Activated CD4-positive, alpha-beta T cell treated with anti-CD3 and anti-CD28 coated beads, Interleukin-10, Interleukin-2, amounts not matched to agents 100 ng/mL and 50 ng/mL, durations not matched to agents 16 hours and 8 hours (primary cell): ENCODE measurements at regions not wholly inside any gene's neighbourhood (a gene's known extent, or its start where the extent isn't known, plus 50 kb on each side); places are given as distances from the start of the nearest gene placed in this dataset.

Experiments used
- DNase-seq: peaks from one replicate; pipeline ENCODE4 v3.0.0-alpha.2; 2020

DNA sequence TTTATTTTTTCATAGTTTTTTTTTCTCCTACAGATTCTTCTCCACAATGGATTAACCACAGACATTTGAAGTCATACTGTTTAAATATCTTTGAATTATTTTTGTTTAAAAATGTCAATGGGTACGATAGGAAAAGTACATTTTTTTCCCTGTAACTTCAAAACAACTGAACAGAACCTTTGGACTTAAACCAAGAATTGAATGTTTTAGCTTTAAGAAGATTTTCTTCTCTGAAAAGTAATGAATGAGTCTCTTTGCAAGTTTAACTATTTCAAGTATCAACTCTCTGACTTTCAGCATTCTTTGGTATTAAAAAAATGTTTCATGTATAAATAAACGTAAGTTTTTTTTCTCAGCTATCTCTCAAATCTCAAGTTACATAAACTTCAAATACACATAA, 364.3 kb downstream of the FBXO8 start:
- no peak for DNase-seq

DNA sequence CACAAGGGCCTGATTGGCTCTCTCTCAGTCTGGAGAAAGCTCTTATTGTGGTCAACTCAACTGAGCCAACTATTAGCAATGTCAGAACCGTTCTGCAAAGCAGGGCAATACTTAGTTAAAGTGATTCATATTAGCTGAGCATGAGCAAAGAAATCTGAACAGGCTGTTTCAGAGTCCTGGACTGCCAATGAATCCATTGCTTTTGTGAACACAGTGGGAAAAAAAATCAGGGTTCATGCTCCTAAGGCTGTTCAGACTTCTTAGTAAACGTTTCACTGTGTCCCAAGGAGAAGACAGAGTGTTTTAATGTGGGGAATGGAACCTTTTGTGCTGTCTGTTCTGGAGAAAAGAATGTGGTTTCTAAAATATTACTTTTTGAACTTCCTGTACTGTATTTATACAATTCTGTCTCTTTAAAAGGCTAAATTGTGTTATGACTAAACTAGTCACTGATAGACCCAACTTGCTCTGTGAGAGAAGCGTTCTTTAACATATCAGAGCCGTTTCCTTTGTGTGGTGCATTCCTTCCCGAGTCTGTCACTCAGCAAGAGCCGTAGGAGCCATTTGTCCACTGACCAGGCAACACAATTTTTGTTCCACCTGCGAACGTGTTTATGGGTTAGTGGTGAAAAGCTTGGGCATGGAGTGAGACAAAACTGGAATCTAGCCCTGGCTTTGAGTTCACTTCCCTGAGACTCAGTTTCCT, 366.1 kb downstream of the FBXO8 start:
- no peak for DNase-seq

DNA sequence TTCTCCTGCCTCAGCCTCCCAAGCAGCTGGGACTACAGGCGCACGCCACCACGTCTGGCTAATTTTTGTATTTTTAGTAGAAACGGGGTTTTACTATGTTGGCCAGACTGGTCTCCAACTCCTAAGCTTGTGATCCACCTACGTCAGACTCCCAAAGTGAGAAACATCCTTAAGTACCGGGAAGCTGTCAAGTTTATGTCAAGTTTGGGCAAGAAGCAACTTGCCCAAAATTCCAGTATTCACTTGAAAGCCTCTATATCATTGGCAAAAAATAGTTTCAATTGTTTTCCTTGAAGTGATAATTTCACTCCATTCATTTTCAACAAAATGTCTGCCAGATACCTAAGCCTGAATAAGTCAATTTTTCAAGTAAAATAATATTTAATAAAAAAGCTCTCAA, 370.0 kb downstream of the FBXO8 start:
- DNase-seq: no peak

DNA sequence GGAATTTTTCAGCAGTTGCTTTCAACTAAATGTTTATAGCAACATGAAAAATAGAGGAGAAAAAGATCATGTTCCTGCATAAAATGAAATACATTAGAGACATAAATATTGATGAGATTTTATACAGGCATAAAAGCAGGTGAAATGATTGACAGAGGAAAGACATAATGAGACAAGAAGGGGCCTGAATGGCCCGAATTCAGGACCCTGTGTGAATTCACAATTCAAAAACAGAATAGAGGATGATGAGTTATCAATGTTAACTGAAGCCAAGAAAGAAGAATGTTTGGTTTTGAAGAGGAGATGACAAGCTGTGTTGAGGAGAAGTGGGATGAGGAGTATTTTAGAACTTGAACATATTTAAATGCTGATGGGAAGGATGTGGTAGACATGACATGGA, 371.1 kb downstream of the FBXO8 start:
- no peak for DNase-seq

DNA sequence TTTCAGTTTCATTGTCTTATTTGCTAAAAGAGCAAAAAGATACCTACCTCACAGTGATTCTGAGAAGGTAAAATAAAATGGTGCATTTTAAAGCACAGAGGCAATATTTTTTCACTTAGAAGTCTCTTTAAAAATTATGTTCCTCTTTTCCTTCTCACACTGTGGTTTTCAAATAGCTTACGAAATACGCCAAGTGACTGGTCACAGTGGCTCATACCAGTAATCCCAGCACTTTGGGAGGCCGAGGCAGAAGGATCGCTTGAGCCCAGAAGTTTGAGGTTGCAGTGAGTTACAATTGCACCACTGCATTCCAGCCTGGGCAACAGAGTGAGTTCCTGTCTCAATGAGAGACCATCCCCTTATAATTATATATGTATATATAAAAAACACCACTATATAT, 372.6 kb downstream of the FBXO8 start:
- no peak for DNase-seq

DNA sequence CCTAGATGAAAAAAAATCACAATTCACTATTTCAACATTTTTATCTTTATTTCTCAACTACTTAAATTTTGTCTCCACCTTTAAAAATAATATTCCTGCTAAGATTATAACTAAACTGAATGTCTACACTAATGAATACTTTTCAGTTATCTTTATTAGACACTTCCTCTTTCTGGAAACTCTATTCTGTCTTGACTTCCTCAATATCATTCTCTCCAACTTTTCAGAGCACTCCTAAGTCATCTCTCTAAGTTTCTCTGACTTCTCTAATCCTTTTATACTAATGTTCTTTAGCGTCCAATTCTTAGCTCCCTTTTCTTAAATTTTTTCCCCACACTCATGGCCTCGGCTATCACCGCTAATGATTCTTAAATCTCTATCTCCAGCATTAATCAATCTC, 374.2 kb downstream of the FBXO8 start:
- DNase-seq: no peak

DNA sequence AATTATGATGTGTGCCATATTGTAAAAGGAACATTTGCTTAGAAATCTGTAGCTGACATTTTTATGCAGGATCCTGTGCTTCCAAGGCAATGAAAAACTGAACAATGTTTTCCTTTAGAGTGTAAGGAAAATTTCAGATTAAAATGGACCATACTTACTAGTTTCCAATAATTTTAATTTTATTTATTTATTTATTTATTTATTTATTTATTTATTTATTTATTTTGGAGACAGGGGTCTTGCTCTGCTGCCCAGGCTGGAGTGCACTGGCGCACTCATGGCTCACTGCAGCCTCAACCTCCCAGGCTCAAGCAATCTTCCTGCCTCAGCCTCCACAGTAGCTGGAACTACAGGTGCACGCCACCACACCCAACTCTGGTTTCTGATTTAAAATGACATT, 369.8 kb upstream of the HAND2 start:
- DNase-seq: no peak

DNA sequence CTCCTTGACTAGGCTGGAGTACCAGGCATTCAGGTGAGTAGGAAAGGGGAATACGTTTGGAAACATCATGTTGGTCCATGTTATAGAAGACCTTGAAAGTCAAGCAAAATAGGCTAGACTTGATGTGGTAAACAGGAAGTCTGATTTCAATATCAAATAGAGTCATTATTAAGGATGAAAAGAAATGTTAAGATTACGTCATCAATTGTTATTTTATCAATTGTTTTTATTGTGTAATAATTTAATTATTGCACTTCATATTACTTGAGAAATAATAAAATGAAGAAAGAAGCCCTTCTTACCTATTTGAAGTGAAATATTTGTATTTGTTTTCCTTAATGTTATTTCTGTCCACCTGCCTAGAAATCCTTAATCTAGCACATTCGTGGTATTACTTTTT, 361.0 kb upstream of the HAND2 start:
- no peak for DNase-seq

DNA sequence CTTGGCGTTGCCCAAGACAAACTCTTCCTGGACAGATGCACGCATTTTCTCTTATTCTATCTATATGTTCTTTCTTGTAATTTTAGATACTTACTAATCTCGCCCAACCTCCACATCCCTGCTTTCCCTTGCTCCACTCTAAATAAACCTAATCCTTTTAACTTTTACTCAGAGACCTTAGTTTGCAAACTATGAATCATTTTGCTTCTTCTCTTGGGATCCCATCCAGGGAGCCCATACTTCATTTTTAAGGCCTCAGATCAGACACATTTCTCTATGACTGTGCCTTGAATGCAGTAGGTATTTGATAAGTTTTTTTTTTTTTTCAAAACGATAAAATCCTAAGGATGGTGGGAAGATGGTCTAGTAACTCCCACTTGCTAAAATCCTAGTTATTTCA, 353.8 kb upstream of the HAND2 start:
- no peak for DNase-seq

DNA sequence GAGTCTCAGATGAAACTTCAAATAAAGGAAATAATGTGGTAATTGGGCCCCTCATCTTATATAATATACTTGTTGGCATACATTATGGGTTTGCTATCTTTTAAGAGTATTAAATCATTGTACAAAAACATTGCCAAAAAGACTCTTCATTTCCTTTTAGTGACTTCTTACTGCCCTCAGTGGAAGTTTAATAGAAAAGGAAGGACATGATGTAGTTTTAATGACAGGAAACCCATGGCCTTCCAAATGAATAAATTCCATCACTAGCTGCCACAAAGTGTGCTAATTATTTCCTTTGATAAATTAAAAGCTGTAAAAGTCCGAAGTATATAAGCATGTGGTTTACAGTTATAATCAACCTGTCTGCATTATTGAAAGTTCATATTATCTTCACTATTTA, 350.9 kb upstream of the HAND2 start:
- DNase-seq: no peak

DNA sequence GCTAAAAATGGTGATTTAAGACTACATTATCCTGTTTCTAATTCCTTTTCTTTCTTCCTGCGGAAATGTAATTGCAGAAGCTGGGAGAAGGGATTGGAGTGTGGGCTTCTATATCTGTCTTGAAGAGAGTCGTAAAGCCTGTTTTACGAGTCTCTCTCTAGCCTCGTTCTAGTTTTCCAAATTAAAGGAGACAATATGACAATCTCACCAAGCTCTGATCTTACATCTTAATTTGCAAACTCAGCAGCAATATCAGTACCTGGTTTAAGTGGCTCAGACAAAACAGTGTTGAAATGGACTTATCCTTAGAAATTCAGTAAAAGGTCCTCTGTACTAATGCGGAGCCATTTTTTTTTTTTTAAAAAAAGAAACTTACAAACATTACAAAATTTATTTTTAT, 349.5 kb upstream of the HAND2 start:
- DNase-seq: no peak

DNA sequence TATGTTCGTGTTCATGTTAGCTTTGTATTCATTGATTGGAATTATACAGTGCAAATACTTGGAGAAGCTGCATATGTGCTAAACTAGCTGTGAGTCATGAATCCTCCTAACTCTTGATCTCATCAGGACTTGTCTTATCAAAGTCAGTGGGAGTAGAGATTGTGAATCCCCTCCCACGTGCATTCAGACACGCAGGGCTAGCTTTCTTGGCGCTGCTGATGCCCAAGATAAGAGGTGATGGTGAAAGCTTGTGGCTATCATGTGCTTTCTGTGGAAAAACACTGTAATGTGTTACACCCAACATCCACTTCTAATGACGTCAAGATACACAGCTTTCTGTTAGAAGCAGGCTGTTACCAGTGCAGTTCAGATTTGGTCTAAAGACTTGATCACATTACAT, 348.7 kb upstream of the HAND2 start:
- no peak for DNase-seq

DNA sequence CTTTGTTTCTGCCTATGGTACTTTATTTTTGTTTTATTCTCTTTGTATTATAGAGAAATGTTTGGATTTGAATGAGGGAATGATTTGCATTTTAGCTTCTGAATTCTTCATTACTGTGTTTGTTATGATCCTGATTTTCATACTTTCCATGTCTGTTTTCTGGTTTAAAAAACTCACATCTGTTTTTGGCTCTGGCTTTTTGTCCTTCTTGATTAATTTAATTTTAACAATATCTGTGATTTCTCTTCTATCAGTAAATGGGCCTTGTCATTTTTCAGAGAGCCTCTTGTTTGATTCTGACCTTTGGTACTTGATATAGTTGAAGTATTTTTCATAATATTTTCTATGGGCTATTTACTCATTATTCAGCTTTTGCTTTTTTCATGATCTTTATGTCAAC, 341.6 kb upstream of the HAND2 start:
- no peak for DNase-seq

DNA sequence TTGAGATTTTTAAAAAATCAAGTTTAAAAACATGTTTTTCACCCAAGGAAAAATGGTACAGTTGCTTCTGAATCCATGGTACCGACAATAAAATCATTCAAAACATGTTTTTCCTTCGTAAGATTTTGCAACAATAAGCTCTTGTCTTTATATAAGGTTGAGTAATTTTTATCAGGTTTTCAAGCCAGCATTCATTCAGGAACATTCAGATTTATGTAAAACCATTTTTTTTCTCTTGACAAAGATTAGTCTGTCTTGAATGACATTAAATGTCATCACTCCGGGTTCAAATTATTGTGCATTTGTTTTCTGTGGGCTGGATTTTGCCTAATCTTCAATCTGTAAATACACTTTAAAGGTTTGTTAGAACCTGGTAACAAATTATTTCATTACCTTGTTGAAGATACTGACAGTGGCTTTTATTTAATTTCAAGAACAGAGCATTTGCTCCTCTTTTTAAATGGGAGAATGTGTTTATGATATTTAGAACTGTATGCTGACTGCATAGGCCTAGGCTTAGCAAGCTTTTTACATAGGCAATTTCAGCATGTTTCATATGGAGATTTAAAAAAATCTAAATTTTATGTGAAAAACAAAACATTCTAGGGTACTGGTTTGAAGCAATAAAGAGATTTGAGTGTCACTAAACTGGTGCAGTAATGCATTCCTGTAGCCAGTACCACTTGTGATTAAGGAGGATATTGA, 336.4 kb upstream of the HAND2 start:
- no peak for DNase-seq

DNA sequence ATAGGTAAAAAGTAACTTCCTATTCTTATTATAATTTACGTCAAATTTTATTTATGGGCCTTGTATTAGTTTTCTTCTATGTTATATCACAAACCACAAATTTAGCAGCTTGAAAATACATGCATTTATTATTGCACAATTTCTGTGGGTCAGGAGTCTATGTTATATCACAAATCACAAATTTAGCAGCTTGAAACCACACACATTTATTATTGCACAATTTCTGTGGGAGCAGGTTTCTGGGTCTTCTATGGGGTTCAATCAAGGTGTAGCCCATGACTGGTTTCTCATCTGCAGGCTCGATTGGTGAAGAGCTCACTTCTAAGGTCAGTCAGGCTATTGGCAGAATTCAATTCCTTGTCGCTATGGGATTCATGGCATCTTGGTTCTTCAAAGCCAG, 332.7 kb upstream of the HAND2 start:
- DNase-seq: no peak

DNA sequence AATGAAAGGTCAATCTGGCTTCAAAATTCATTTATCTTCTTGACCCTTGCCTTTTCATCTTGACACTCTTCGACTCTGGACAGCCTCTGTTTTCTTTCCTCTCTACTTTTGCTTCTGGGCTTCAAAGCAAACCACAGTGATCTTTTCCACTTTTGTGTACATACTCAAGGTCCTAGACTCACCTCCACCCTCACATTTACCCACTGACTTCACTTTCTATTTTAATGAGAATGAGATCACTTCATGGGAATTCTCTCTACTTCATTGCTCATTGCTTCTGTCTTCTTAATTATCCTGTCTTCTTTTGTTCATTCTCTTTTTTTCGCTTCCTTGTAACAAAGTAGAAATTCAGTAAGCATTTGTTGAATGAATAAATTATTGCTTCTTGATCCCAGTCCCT, 330.1 kb upstream of the HAND2 start:
- DNase-seq: no peak

DNA sequence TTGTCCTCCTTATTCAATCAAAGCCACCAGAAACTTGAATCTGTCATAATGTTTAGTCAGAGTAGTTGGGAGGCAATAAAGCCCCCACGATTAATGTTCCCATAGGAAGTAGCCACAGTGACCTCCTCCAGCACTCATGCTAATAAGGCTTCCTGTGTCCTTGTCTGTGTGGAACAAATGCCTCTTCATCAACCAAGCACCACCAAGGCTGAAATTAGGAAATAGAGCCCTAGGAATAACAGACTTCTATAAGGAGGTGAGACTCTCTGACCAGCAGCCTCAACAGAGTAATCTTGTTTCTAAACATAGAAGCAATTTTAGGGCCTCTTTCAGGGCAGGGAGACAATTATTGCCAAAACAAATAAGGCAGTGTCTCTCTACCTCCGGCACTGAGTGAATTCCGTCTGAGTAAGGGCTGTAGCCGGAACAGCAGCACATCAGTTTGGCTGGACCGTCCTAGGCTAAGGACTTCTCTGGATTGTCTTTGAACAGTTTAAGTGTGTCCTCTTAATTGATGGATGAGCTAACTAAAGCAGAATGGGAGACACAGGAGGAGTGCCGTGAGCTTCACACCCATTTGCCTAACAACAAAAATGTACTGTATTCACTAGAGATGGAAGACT, 329.2 kb upstream of the HAND2 start:
- DNase-seq: no peak

DNA sequence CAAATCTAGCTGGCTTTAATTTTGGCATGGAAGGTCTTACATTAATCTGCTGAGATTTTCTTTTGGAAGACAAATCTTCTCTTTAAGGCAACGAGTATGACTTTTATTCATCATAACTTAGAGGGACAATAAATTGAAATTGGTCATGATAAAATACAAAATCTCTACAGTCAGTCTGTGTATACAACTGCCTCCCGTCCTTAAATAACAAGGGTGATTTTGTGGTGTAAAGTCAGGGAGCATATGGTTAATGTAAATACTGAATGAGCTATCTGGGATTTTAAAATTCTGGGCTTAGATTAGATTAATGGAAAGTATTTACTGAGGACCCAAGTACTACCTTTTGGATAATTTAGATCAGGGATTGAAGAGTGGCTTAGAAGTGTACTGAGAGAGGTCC, 328.4 kb upstream of the HAND2 start:
- no peak for DNase-seq

DNA sequence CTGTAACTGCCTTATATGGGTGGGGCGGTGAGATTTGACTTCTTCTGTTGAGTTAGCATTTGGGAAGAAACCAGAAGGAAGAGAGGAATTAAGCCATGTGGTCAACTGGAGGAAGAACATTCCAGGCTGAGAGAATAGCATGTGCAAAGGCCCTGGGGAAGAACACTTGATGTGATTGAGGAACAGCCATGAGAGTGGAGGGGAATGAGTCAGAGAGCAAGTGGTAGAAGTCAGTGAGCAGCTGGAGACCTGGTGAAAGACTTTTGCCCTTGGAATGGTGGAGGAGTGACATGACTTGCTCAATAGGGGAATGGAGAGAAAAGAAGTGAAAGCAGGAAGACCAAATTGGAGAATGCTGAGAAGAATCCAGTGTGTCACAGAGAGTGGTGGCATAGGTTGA, 327.8 kb upstream of the HAND2 start:
- no peak for DNase-seq

DNA sequence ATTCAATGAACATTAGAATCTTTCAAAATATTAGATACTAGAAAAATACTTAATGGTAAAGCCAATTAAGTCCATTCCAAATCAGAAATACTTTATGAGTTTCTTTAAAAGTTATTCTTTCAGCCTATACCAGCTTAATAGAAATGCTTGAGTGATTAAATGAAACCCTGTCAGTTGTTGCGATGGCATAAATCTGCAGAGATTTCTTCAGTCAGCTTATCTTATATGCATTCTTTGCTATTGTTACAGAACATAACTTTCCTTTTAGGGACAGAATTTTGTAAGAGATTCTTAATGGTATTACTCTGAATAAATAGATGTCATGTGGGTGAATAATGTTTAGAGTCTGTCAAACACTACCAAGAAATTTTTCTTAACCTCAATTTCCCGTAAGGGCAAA, 325.0 kb upstream of the HAND2 start:
- no peak for DNase-seq

DNA sequence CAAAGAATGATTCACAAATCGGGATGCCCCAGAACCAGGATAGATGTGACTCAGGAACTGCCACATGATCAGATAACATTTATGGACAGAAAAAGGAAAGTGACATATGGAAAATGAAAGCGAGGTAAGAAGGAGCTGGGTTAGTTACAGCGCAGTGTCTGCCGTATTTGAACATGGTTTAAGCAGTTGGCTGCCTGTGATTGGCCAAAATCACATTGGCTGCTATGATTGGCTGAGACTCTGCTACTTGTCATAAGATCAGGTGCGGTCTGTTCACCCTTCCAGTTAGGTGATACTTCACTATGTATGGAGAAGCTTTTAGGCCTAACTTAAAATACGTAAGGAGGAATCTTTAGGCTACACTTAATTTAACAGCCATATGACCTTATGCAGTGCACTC, 322.7 kb upstream of the HAND2 start:
- DNase-seq: no peak

DNA sequence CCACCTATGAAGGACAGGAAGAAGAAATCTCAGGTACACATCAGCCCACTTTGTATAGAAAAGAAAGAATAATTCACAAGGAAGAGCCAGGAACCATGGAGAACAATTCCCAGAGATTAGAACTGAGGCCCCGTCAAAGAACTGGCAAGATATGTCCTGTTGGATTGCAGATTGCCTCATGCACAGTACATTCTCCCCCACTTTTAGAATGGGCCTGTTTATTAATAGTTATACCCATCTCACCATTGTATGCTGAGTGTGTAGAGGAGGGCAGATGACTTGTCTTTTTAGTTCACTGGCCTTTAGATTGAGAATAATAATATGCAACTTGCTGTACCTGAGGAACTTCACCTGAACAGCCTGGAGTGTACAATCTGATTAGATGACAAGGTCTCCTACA, 315.6 kb upstream of the HAND2 start:
- no peak for DNase-seq

DNA sequence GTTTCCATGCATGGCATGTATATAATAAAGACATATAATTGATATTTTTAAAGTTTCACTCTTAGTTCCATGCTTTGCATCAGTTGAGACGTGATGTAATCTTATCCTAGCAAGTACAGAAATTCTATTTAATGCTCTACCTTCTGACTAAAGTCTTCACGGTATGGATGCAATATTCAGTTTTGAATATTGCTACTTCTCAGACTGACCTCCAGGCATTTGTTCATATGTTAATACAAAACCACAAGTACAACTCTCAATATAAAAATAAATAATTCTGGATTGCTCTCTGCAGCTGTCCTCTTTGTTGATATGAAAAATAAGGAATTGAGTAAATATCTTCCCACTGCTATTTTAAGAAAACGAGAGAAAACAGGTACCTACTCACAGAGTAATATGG, 309.8 kb upstream of the HAND2 start:
- DNase-seq: no peak

DNA sequence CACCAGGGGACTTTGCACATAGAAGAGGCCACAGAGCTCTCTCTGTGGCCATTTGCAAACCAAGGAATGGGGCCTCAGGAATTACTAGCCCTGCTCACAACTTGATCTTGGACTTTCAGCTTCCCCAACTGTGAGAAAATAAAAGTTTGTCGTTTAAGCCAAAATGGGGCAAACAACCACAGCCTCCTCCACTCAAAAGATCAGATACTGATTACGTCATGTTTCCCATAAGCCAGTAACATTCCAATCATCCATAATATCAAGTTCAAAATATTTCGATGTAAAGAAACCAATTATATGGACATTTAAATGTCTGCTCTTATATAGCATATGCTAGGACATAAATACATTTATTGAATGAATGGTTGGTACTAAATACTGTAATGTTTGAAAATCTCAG, 307.5 kb upstream of the HAND2 start:
- DNase-seq: no peak

DNA sequence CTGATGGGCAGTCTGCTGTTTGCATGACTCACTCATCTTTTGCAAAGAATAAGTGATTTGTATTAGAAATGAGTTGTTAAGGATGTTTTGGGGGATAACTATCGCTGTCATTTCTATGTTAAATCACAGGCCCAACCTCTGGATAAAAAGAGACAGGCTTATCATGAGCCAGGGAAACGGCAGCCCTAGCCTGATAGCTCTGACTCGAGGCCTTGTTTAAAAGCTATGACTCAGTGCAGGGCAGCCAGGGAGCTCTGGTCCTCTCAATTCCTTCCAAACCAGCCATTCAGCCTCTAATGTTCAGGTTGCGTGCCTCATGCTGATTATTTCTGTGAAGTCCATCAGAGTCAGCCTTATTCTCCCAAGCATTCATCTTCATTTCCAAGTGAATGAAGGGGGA, 305.9 kb upstream of the HAND2 start:
- DNase-seq: no peak
